HEK293 (cell line): ENCODE measurements at regions not wholly inside any gene's neighbourhood (a gene's known extent, or its start where the extent isn't known, plus 50 kb on each side); places are given as distances from the start of the nearest gene placed in this dataset.

Experiments used
- CTCF ChIA-PET: fragments of 350-600 bp; formaldehyde crosslinking; extraction: SDS; loops from one replicate; lab custom pipeline; 2021; ENCODE audit warnings: antibody characterized with exemption; lab: Yijun Ruan, JAX
- POLR2A ChIA-PET: fragments of 300-600 bp; formaldehyde crosslinking; extraction: SDS; loops from one replicate; lab custom pipeline; 2020; ENCODE audit warnings: antibody characterized with exemption, inconsistent platforms; lab: Yijun Ruan, JAX
- H3K27ac ChIP-seq: fragments of 200-500 bp; sonication (Bioruptor generic); 2 replicates; pipeline ENCODE4 v1.5.1; 2014; ENCODE audit warnings: low read depth, low read length, control low read depth, inconsistent platforms; ENCODE audit errors: extremely low read depth
- H3K36me3 ChIP-seq, 2 experiments: fragments of 200-500 bp in 1 of 2; sonication (Bioruptor generic) in 1 of 2; 1 replicate in 1 of 2; 2 replicates in 1 of 2; pipeline ENCODE4 v1.5.1; 2014 to 2017; ENCODE audit warnings: inconsistent platforms in 2 of 2, low read length in 2 of 2; ENCODE audit not compliant: control insufficient read depth in 2 of 2, insufficient read depth in 1 of 2
- H3K4me1 ChIP-seq: fragments of 200-500 bp; sonication (Bioruptor generic); 2 replicates; pipeline ENCODE4 v1.5.1; 2014; ENCODE audit warnings: mild to moderate bottlenecking, low read length, inconsistent platforms; ENCODE audit not compliant: control insufficient read depth, insufficient read depth
- H3K4me3 ChIP-seq: 2 replicates; pipeline ENCODE4 v1.5.1; 2011; ENCODE audit warnings: low read depth, mild to moderate bottlenecking, control low read depth, low read length, moderate library complexity
- H3K9me3 ChIP-seq: fragments of 200-500 bp; sonication (Bioruptor generic); 2 replicates; pipeline ENCODE4 v1.5.1; 2014; ENCODE audit warnings: low read depth, low read length, inconsistent platforms; ENCODE audit not compliant: control insufficient read depth, insufficient read depth
- BCL11A ChIP-seq: fragments of 450-650 bp; formaldehyde crosslinking; IDR thresholded peaks from 2 replicates; pipeline ENCODE4 v1.5.1; 2016; ENCODE audit warnings: low read depth, missing biosample characterization, missing genetic modification characterization
- GLIS1 ChIP-seq: fragments of 450-650 bp; formaldehyde crosslinking; IDR thresholded peaks from 2 replicates; pipeline ENCODE4 v1.5.1; 2016; ENCODE audit warnings: missing biosample characterization, missing genetic modification characterization
- ZBTB20 ChIP-seq: fragments of 450-650 bp; formaldehyde crosslinking; IDR thresholded peaks from 2 replicates; pipeline ENCODE4 v1.5.1; 2016; ENCODE audit warnings: missing biosample characterization, missing genetic modification characterization
- ZBTB7A ChIP-seq: fragments of 450-650 bp; formaldehyde crosslinking; IDR thresholded peaks from 2 replicates; pipeline ENCODE4 v1.5.1; 2016; ENCODE audit warnings: low read depth, missing biosample characterization, missing genetic modification characterization
- ZFP41 ChIP-seq: fragments of 450-650 bp; formaldehyde crosslinking; IDR thresholded peaks from 2 replicates; pipeline ENCODE4 v1.5.1; 2016; ENCODE audit warnings: missing biosample characterization, missing genetic modification characterization, borderline replicate concordance
- ZNF114 ChIP-seq: fragments of 450-650 bp; formaldehyde crosslinking; IDR thresholded peaks from 2 replicates; pipeline ENCODE4 v1.5.0; 2017; ENCODE audit warnings: missing biosample characterization, missing genetic modification characterization
- ZNF155 ChIP-seq: fragments of 450-650 bp; formaldehyde crosslinking; IDR thresholded peaks from 2 replicates; pipeline ENCODE4 v1.5.1; 2016; ENCODE audit warnings: missing biosample characterization, missing genetic modification characterization
- ZNF16 ChIP-seq: fragments of 450-650 bp; formaldehyde crosslinking; IDR thresholded peaks from 2 replicates; pipeline ENCODE4 v1.5.1; 2016; ENCODE audit warnings: low read depth, missing biosample characterization, missing genetic modification characterization
- ZNF174 ChIP-seq: fragments of 450-650 bp; formaldehyde crosslinking; IDR thresholded peaks from 2 replicates; pipeline ENCODE4 v1.5.0; 2017; ENCODE audit warnings: missing biosample characterization, mild to moderate bottlenecking, missing genetic modification characterization
- ZNF19 ChIP-seq: fragments of 450-650 bp; formaldehyde crosslinking; IDR thresholded peaks from 2 replicates; pipeline ENCODE4; 2016; ENCODE audit warnings: missing biosample characterization, missing genetic modification characterization, low read depth
- ZNF2 ChIP-seq: fragments of 450-650 bp; formaldehyde crosslinking; IDR thresholded peaks from 2 replicates; pipeline ENCODE4 v1.5.1; 2016; ENCODE audit warnings: missing biosample characterization, missing genetic modification characterization
- ZNF23 ChIP-seq: fragments of 450-650 bp; formaldehyde crosslinking; IDR thresholded peaks from 2 replicates; pipeline ENCODE4 v1.5.1; 2016; ENCODE audit warnings: missing biosample characterization, missing genetic modification characterization, borderline replicate concordance
- ZNF354C ChIP-seq: fragments of 450-650 bp; formaldehyde crosslinking; IDR thresholded peaks from 2 replicates; pipeline ENCODE4 v1.5.1; 2016; ENCODE audit warnings: missing biosample characterization, missing genetic modification characterization, low read depth, borderline replicate concordance
- ZNF394 ChIP-seq: fragments of 450-650 bp; formaldehyde crosslinking; IDR thresholded peaks from 2 replicates; pipeline ENCODE4 v1.5.1; 2016; ENCODE audit warnings: missing biosample characterization, missing genetic modification characterization, mild to moderate bottlenecking, moderate library complexity, borderline replicate concordance
- ZNF518A ChIP-seq: fragments of 450-650 bp; formaldehyde crosslinking; conservative IDR thresholded peaks from 2 replicates; pipeline ENCODE4 v1.5.1; 2016; ENCODE audit warnings: low read depth, missing biosample characterization, missing genetic modification characterization
- ZNF558 ChIP-seq: fragments of 450-650 bp; formaldehyde crosslinking; IDR thresholded peaks from 2 replicates; pipeline ENCODE4 v1.5.1; 2016; ENCODE audit warnings: missing biosample characterization, missing genetic modification characterization
- ZNF660 ChIP-seq: fragments of 450-650 bp; IDR thresholded peaks from 2 replicates; pipeline ENCODE4 v1.5.1; 2018; ENCODE audit warnings: missing biosample characterization, mild to moderate bottlenecking, missing genetic modification characterization
- ZNF677 ChIP-seq: fragments of 450-650 bp; IDR thresholded peaks from 2 replicates; pipeline ENCODE4 v1.5.0; 2018; ENCODE audit warnings: missing biosample characterization, mild to moderate bottlenecking, missing genetic modification characterization, moderate library complexity
- ZNF747 ChIP-seq: fragments of 450-650 bp; formaldehyde crosslinking; IDR thresholded peaks from 2 replicates; pipeline ENCODE4 v1.5.1; 2016; ENCODE audit warnings: missing biosample characterization, missing genetic modification characterization
- ZNF792 ChIP-seq: fragments of 450-650 bp; formaldehyde crosslinking; IDR thresholded peaks from 2 replicates; pipeline ENCODE4 v1.5.1; 2016; ENCODE audit warnings: missing biosample characterization, missing genetic modification characterization
- ZSCAN18 ChIP-seq: fragments of 450-650 bp; formaldehyde crosslinking; IDR thresholded peaks from 2 replicates; pipeline ENCODE4 v1.5.1; 2016; ENCODE audit warnings: missing biosample characterization, missing genetic modification characterization
- TF ChIP-seq, protein P1 (sequence below): fragments of 450-650 bp; formaldehyde crosslinking; optimal IDR thresholded peaks from 2 replicates; pipeline ENCODE3; 2016; ENCODE audit warnings: missing biosample characterization, mild to moderate bottlenecking, missing genetic modification characterization
- TF ChIP-seq, protein P2 (sequence below): fragments of 450-650 bp; formaldehyde crosslinking; conservative IDR thresholded peaks from 2 replicates; pipeline ENCODE4 v1.5.1; 2016; ENCODE audit warnings: low read depth, missing biosample characterization, missing genetic modification characterization

GRCh38 chr10:30728766-30729165, 99.2 kb upstream of the LYZL2 start:
- POLR2A ChIA-PET: no interaction called here
- Histone ChIP-seq H3K4me1 (no peaks in the 10 kb centered on the region), H3K4me3 (no peak overlapping the region), H3K36me3 (no peaks in the 10 kb centered on the region), H3K27ac (no peak overlapping the region), H3K9me3 (no peaks in the 10 kb centered on the region)
- CTCF ChIA-PET: interaction anchor here (1.4 to 1.5 kb wide), 2 partner anchors 19 to 56 kb away, joined by 3 to 4 read pairs; no protein-coding TSS in a partner anchor
- TF ChIP-seq, protein P1, sequence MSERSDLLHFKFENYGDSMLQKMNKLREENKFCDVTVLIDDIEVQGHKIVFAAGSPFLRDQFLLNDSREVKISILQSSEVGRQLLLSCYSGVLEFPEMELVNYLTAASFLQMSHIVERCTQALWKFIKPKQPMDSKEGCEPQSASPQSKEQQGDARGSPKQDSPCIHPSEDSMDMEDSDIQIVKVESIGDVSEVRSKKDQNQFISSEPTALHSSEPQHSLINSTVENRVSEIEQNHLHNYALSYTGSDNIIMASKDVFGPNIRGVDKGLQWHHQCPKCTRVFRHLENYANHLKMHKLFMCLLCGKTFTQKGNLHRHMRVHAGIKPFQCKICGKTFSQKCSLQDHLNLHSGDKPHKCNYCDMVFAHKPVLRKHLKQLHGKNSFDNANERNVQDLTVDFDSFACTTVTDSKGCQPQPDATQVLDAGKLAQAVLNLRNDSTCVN (tag by site-specific recombination): no peak
- no peak for TF ChIP-seq ZNF16 (tag by site-specific recombination)
- no peak for TF ChIP-seq ZNF354C
- no peak for TF ChIP-seq ZNF174 (tag by site-specific recombination)
- no peak for TF ChIP-seq ZNF677
- TF ChIP-seq ZBTB20 (tag by site-specific recombination): no peak
- TF ChIP-seq ZNF558 (tag by site-specific recombination): no peak
- no peak for TF ChIP-seq ZNF394
- TF ChIP-seq ZNF114: no peak
- TF ChIP-seq ZNF19 (tag by site-specific recombination): no peak
- no peak for TF ChIP-seq GLIS1 (tag by site-specific recombination)
- no peak for TF ChIP-seq ZNF518A
- TF ChIP-seq ZNF792: no peak
- TF ChIP-seq BCL11A (tag by site-specific recombination): no peak
- TF ChIP-seq ZSCAN18 (tag by site-specific recombination): no peak
- no peak for TF ChIP-seq ZNF23 (tag by site-specific recombination)
- TF ChIP-seq, all 188 proteins: peak for 0

- Histone ChIP-seq H3K4me3 (no peak overlapping the region), H3K4me1 (no peaks in the 10 kb centered on the region), H3K9me3 (no peaks in the 10 kb centered on the region), H3K36me3 (no peaks in the 10 kb centered on the region), H3K27ac (no peak overlapping the region)
- TF ChIP-seq ZBTB7A: no peak
- TF ChIP-seq ZNF2: no peak
- TF ChIP-seq ZNF747 (tag by site-specific recombination): no peak
- TF ChIP-seq, protein P2, sequence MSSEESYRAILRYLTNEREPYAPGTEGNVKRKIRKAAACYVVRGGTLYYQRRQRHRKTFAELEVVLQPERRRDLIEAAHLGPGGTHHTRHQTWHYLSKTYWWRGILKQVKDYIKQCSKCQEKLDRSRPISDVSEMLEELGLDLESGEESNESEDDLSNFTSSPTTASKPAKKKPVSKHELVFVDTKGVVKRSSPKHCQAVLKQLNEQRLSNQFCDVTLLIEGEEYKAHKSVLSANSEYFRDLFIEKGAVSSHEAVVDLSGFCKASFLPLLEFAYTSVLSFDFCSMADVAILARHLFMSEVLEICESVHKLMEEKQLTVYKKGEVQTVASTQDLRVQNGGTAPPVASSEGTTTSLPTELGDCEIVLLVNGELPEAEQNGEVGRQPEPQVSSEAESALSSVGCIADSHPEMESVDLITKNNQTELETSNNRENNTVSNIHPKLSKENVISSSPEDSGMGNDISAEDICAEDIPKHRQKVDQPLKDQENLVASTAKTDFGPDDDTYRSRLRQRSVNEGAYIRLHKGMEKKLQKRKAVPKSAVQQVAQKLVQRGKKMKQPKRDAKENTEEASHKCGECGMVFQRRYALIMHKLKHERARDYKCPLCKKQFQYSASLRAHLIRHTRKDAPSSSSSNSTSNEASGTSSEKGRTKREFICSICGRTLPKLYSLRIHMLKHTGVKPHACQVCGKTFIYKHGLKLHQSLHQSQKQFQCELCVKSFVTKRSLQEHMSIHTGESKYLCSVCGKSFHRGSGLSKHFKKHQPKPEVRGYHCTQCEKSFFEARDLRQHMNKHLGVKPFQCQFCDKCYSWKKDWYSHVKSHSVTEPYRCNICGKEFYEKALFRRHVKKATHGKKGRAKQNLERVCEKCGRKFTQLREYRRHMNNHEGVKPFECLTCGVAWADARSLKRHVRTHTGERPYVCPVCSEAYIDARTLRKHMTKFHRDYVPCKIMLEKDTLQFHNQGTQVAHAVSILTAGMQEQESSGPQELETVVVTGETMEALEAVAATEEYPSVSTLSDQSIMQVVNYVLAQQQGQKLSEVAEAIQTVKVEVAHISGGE (tag by site-specific recombination): no peak
- TF ChIP-seq ZNF660 (tag by site-specific recombination): no peak
- TF ChIP-seq ZNF354C: no peak
- no peak for TF ChIP-seq ZFP41
- no peak for TF ChIP-seq ZNF155 (tag by site-specific recombination)
- ChIA-PET CTCF (no interaction called here), POLR2A (no interaction called here)
These were observed 98.6 kb upstream of the LYZL2 start for GRCh38 chr10:30728127-30728526.
